Activated T-helper 17 cell treated with anti-CD3 and anti-CD28 coated beads, Interleukin-2, amount 50 U/mL, for 72 hours (primary cell): ENCODE measurements at regions not wholly inside any gene's neighbourhood (a gene's known extent, or its start where the extent isn't known, plus 50 kb on each side); places are given as distances from the start of the nearest gene placed in this dataset.
"Not testable (repeated sequence)": the region's sequence is repeated elsewhere in the genome, so short reads cannot be mapped to it uniquely, and the experiment has no call there.

Source experiments
- ATAC-seq: fragments of 150-1000 bp; cut with Tn5 transposase; replicated peaks from 2 replicates; pipeline ENCODE4 v1.10.0; 2021; ENCODE audit warnings: mild to moderate bottlenecking, moderate library complexity
- H3K27ac Mint-ChIP-seq: one replicate; pipeline ENCODE4 v1.8.0; 2022; ENCODE audit warnings: mixed read lengths
- H3K27me3 Mint-ChIP-seq: one replicate; pipeline ENCODE4 v1.8.0; 2022; ENCODE audit warnings: mixed read lengths
- H3K36me3 Mint-ChIP-seq: one replicate; pipeline ENCODE4 v1.8.0; 2022; ENCODE audit warnings: low read depth, mild to moderate bottlenecking, mixed read lengths
- H3K4me1 Mint-ChIP-seq: one replicate; pipeline ENCODE4 v1.8.0; 2022; ENCODE audit warnings: mixed read lengths
- H3K4me3 Mint-ChIP-seq: one replicate; pipeline ENCODE4 v1.8.0; 2022; ENCODE audit warnings: mild to moderate bottlenecking, mixed read lengths
- H3K9me3 Mint-ChIP-seq: one replicate; pipeline ENCODE4 v1.8.0; 2022; ENCODE audit warnings: mixed read lengths

- H3K36me3 Mint-ChIP-seq, ATAC-seq, H3K9me3 Mint-ChIP-seq, H3K27me3 Mint-ChIP-seq, H3K4me1 Mint-ChIP-seq, H3K27ac Mint-ChIP-seq, H3K4me3 Mint-ChIP-seq: not testable (repeated sequence)
Measured at GRCh38 chr6:88406674-88407073, 240.5 kb upstream of the CNR1 start.

DNA sequence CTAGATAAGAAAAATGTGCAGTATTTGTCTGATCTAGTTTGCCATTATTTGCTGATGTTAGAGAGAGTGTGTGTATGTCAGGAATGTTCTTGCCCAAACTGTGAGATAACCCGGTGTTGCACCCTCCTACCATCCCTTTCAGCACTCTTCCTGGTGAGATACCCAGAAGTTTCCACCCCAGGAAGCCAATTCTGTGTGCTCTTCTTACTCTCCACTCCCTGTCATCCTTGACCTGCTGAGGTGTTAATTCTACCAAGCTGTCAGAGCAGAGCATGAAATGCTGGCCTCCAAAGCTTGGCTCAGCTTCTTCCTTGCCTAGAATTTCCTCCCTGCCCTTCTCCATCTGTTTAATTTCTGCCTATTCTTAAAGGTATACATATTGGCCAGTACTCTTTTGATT is 237.3 kb upstream of the CNR1 start:
- Mint-ChIP-seq H3K36me3 (no peaks in the 10 kb centered on the region), H3K27me3 (peaks cover 7% of the 10 kb centered on the region), H3K4me1 (no peaks in the 10 kb centered on the region), H3K4me3 (no peak overlapping the region), H3K9me3 (no peaks in the 10 kb centered on the region), H3K27ac (no peak overlapping the region)
- no peak for ATAC-seq

- Mint-ChIP-seq H3K36me3 (no peaks in the 10 kb centered on the region), H3K27me3 (peaks cover 7% of the 10 kb centered on the region), H3K4me1 (no peaks in the 10 kb centered on the region), H3K27ac (no peak overlapping the region), H3K9me3 (no peaks in the 10 kb centered on the region), H3K4me3 (no peak overlapping the region)
- ATAC-seq: no peak
Measured at GRCh38 chr6:88402909-88403308, 236.8 kb upstream of the CNR1 start.

GRCh38 chr6:88390998-88391397 is 224.9 kb upstream of the CNR1 start:
- H3K36me3 Mint-ChIP-seq, ATAC-seq, H3K4me3 Mint-ChIP-seq, H3K27me3 Mint-ChIP-seq, H3K27ac Mint-ChIP-seq, H3K9me3 Mint-ChIP-seq, H3K4me1 Mint-ChIP-seq: not testable (repeated sequence)

- Mint-ChIP-seq H3K4me3 (no peak overlapping the region), H3K9me3 (peaks cover 4% of the 10 kb centered on the region), H3K27me3 (peaks cover 18% of the 10 kb centered on the region), H3K36me3 (no peaks in the 10 kb centered on the region), H3K4me1 (no peaks in the 10 kb centered on the region), H3K27ac (no peak overlapping the region)
- no peak for ATAC-seq
Measured at GRCh38 chr6:88388589-88388988, 222.4 kb upstream of the CNR1 start.

DNA sequence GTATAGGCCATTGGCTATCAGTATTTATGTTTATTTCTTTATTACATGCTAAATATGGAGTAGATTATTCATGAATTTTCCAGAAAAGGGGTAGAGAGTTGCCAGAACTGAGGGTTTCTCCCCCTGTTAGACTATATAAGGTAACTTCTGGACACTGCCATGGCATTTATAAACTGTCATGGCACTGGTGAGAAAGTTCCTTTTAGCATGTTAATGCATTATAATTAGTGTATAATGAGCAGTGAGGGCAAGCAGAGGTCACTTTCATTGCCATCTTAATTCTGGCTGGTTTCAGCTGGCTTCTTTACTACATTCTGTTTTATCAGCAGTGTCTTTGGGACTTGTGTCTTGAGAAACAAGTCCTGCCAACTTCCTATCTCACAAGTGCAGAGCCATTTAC is 220.0 kb upstream of the CNR1 start:
- H3K27ac Mint-ChIP-seq: no peak overlapping the region
- peaks cover 24% of the 10 kb centered on the region for H3K27me3 Mint-ChIP-seq
- ATAC-seq: no peak
- no peak overlapping the region for H3K4me3 Mint-ChIP-seq
- H3K4me1 Mint-ChIP-seq: no peaks in the 10 kb centered on the region
- no peaks in the 10 kb centered on the region for H3K36me3 Mint-ChIP-seq
- peaks cover 4% of the 10 kb centered on the region for H3K9me3 Mint-ChIP-seq

- Mint-ChIP-seq H3K9me3 (peaks cover 2% of the 10 kb centered on the region), H3K27ac (no peak overlapping the region), H3K4me3 (no peak overlapping the region), H3K4me1 (no peaks in the 10 kb centered on the region), H3K36me3 (no peaks in the 10 kb centered on the region), H3K27me3 (peaks cover 28% of the 10 kb centered on the region)
- no peak for ATAC-seq
Measured at GRCh38 chr6:88383183-88383582, 217.0 kb upstream of the CNR1 start.

DNA sequence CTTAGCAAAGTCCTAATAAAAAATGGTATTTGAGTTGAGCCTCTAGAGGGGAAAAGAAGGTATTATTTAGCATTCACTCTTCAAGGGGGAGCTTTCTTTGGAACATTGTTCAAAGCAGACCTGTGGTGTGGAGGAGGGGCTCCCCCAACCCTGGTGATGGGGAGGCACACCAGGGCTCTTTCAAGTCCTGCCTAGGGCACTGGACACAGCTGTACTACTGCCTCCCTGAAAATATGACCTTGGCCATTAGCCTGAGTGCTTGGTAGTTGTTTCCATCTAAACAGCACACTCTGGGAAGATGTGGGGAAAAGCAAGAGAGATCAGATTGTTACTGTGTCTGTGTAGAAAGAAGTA is 215.1 kb upstream of the CNR1 start:
- Mint-ChIP-seq H3K4me1 (no peaks in the 10 kb centered on the region), H3K36me3 (no peaks in the 10 kb centered on the region), H3K27me3 (peaks cover 29% of the 10 kb centered on the region), H3K27ac (no peak overlapping the region), H3K9me3 (no peaks in the 10 kb centered on the region), H3K4me3 (no peak overlapping the region)
- no peak for ATAC-seq

DNA sequence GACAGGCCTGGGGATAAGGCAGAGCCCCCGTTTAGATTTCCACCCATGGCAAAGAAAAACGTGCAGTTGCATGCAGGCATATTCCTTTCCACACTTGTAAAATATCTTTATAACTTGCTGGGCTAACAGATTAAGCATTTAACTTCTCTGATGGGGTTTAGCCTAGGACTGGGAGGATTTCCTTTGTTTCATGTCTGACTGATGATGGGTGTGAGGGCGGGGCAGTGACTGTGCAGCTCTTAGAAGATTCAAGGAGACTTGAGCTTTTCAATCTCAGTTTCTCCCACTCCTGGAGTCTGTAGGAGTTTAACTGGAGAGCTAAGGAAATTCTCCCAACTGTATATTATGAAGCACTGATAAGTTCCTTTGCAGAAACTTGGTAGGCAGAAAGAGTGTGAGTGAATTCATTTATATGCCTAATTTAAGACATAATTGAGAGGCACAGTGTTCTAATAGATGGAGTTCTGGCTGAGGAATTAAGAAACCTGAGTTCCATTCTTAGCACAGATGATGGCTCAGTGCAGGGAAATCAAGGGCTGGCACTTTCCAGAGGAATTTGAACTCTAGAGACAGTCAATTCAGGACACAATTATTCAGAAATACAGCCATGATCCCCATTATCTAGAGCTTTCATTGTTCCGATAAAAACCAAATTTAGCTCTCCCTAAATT is 214.6 kb upstream of the CNR1 start:
- Mint-ChIP-seq H3K9me3 (no peaks in the 10 kb centered on the region), H3K4me3 (no peak overlapping the region), H3K4me1 (no peaks in the 10 kb centered on the region), H3K36me3 (no peaks in the 10 kb centered on the region), H3K27me3 (peaks cover 29% of the 10 kb centered on the region), H3K27ac (no peak overlapping the region)
- ATAC-seq: no peak

DNA sequence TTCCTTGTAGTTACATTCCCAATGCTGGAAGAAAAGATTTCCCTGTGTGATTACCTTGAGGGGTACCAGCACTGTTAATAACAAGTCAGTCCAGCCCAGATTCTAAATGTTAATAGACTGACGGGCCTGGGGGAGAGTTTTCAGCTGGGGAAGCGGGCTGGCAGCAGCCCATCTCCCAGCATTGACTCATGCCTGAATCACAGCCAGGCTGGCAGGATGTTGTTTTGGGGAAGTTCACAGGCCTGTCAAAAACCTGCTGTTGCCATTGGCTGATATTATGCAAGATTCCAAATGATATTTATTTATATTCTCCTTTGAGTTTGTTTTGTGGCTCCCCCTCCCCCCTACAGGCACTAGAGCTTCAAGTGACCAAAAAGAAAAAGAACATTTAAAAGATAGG is 213.9 kb upstream of the CNR1 start:
- Mint-ChIP-seq H3K4me1 (no peaks in the 10 kb centered on the region), H3K27me3 (peaks cover 30% of the 10 kb centered on the region), H3K27ac (no peak overlapping the region), H3K36me3 (no peaks in the 10 kb centered on the region), H3K4me3 (no peak overlapping the region), H3K9me3 (no peaks in the 10 kb centered on the region)
- ATAC-seq: no peak

DNA sequence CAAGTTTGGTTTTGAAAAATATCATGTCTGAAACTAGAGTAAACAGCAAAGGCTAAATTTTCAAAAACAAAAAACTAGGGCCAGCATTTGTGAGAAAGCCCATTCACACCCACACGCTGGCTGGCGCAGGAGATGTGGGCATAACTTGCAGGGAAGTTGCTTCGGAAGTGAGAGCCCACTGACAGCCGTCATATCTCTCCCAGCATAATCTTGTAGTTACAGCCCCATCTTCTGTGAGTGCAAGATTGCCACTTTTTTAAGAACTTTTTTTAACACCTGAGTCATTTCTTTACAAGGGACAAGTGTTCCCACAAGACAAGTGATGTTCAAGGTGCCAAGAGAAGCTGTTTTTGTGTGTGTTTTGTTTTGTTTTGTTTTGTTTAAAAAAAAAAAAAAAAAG is 212.5 kb upstream of the CNR1 start:
- H3K4me3 Mint-ChIP-seq: no peak overlapping the region
- H3K4me1 Mint-ChIP-seq: no peaks in the 10 kb centered on the region
- H3K27me3 Mint-ChIP-seq: peaks cover 30% of the 10 kb centered on the region
- no peaks in the 10 kb centered on the region for H3K36me3 Mint-ChIP-seq
- no peak for ATAC-seq
- no peaks in the 10 kb centered on the region for H3K9me3 Mint-ChIP-seq
- H3K27ac Mint-ChIP-seq: no peak overlapping the region

DNA sequence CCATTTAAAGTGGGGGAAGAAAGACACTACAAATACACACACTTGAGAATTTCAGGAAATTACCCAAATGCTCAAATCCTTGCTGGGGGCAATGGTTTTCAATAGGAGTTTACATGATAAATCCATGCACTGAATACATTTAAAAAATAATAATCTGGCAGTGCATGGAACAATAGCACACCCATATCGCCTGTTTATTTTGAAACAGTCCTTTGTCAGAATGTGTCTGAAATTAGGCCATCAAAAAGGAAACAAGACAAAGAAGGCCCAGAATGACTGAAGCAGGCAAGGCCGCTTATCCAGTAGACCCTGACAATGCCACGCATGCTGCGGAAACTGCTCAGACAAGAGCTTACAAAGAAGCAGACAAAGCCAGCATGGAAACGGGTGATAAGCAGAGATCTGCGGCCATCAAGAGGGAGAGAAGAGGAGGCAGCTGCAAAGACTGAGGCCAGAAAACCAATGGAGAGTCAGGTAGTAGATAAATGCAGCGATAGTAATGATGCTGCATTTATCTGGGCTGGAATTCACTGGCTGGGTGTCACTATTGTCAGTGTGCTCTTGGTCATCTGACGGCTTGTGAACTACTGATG is 211.9 kb upstream of the CNR1 start:
- Mint-ChIP-seq H3K27me3 (peaks cover 30% of the 10 kb centered on the region), H3K36me3 (no peaks in the 10 kb centered on the region), H3K4me3 (no peak overlapping the region), H3K27ac (no peak overlapping the region), H3K9me3 (no peaks in the 10 kb centered on the region), H3K4me1 (no peaks in the 10 kb centered on the region)
- no peak for ATAC-seq

DNA sequence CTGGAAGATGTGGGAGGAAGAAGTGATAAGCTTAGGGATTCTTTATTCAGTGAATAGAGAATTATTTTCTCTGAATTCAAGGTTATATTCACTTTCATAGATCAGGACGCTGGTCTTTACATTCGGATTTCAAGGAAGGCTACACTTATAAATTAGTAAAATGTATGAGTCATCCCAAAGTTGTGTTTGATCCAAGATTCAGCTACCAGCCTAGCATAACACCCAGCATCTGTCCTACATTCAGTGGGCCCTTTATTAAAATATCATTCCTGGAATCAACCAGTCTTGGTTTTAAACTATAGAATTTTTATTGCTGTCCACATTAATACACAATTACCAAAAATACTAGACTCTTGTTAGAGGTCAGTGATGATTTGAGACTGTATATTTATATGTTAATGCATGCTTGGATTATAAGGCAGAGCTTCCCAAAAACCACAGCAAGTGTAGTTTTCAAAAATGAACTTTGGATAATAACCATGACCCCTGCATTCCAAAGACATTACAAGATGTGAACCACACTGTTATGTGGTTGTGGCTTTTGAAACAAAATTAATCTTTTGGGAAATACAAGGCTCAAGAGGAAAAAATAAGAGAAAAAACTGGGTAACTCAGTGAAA is 210.7 kb upstream of the CNR1 start:
- H3K36me3 Mint-ChIP-seq: no peaks in the 10 kb centered on the region
- no peak overlapping the region for H3K4me3 Mint-ChIP-seq
- no peaks in the 10 kb centered on the region for H3K4me1 Mint-ChIP-seq
- ATAC-seq: no peak
- H3K27ac Mint-ChIP-seq: no peak overlapping the region
- peaks cover 27% of the 10 kb centered on the region for H3K27me3 Mint-ChIP-seq
- H3K9me3 Mint-ChIP-seq: no peaks in the 10 kb centered on the region

GRCh38 chr6:88376197-88376596 is 210.1 kb upstream of the CNR1 start:
- Mint-ChIP-seq H3K4me3 (no peak overlapping the region), H3K27me3 (peaks cover 30% of the 10 kb centered on the region), H3K4me1 (no peaks in the 10 kb centered on the region), H3K36me3 (no peaks in the 10 kb centered on the region), H3K9me3 (no peaks in the 10 kb centered on the region), H3K27ac (no peak overlapping the region)
- no peak for ATAC-seq

GRCh38 chr6:88374553-88374952 is 208.4 kb upstream of the CNR1 start:
- Mint-ChIP-seq H3K27me3 (peaks cover 30% of the 10 kb centered on the region), H3K4me1 (no peaks in the 10 kb centered on the region), H3K27ac (no peak overlapping the region), H3K9me3 (no peaks in the 10 kb centered on the region), H3K4me3 (no peak overlapping the region), H3K36me3 (no peaks in the 10 kb centered on the region)
- ATAC-seq: no peak
